SU-DHL-6 (cell line): ENCODE measurements at regions not wholly inside any gene's neighbourhood (a gene's known extent, or its start where the extent isn't known, plus 50 kb on each side); places are given as distances from the start of the nearest gene placed in this dataset.

Experiments used
- H2AFZ ChIP-seq: fragments of 200-600 bp; sonication (generic); 2 replicates; pipeline ENCODE4 v1.6.1; 2014; ENCODE audit warnings: low read depth, mild to moderate bottlenecking, moderate library complexity, mixed read lengths, antibody characterized with exemption, low read length; ENCODE audit not compliant: severe bottlenecking
- H3F3A ChIP-seq: fragments of 200-600 bp; shearing (Covaris generic); 2 replicates; pipeline ENCODE4 v1.6.0; 2016; ENCODE audit warnings: antibody characterized with exemption, mild to moderate bottlenecking; ENCODE audit not compliant: insufficient read depth
- H3K27ac ChIP-seq: fragments of 200-600 bp; sonication (generic); 2 replicates; pipeline ENCODE4 v1.5.1; 2016; ENCODE audit warnings: low read depth, mild to moderate bottlenecking, low read length, moderate library complexity, mixed read lengths
- H3K27me3 ChIP-seq: fragments of 200-600 bp; sonication (generic), shearing (Covaris generic); 2 replicates; pipeline ENCODE4 v1.6.0; 2014; ENCODE audit warnings: mild to moderate bottlenecking, low read length
- H3K36me3 ChIP-seq: fragments of 200-600 bp; sonication (generic); 2 replicates; pipeline ENCODE4 v1.6.1; 2014; ENCODE audit warnings: mild to moderate bottlenecking, low read length, mixed read lengths
- H3K4me2 ChIP-seq: fragments of 300-600, 200-600 bp; shearing (Covaris generic), sonication (generic); 2 replicates; pipeline ENCODE4 v1.6.0; 2014; ENCODE audit warnings: low read length, low read depth, mild to moderate bottlenecking; ENCODE audit not compliant: poor library complexity, severe bottlenecking
- H3K4me3 ChIP-seq: fragments of 200-600 bp; sonication (generic); 2 replicates; pipeline ENCODE4 v1.5.1; 2014; ENCODE audit warnings: antibody characterized with exemption, low read length, mild to moderate bottlenecking, mixed read lengths; ENCODE audit not compliant: insufficient read depth, poor library complexity, severe bottlenecking
- H3K79me2 ChIP-seq: fragments of 200-600 bp; sonication (generic); 2 replicates; pipeline ENCODE4 v1.6.1; 2014; ENCODE audit warnings: mild to moderate bottlenecking, low read length, moderate library complexity; ENCODE audit not compliant: insufficient read depth
- H3K9ac ChIP-seq: fragments of 200-600 bp; sonication (generic); 2 replicates; pipeline ENCODE4 v1.7.0; 2014; ENCODE audit warnings: mild to moderate bottlenecking, low read length
- H3K9me2 ChIP-seq: fragments of 200-600 bp; sonication (generic); replicated peaks from 2 replicates; pipeline ENCODE4 v1.6.1; 2014; ENCODE audit warnings: low read length; ENCODE audit not compliant: insufficient read depth
- H3K9me3 ChIP-seq: fragments of 200-600 bp; sonication (generic); 2 replicates; pipeline ENCODE4 v1.6.1; 2014; ENCODE audit warnings: low read length, mixed read lengths; ENCODE audit not compliant: insufficient read depth
- H4K20me1 ChIP-seq: fragments of 200-600 bp; sonication (generic); 2 replicates; pipeline ENCODE4 v1.6.1; 2014; ENCODE audit warnings: low read depth, mild to moderate bottlenecking, antibody characterized with exemption, low read length, moderate library complexity, mixed read lengths
- EZH2phosphoT487 ChIP-seq: fragments of 200-600 bp; sonication (generic), shearing (Covaris generic); conservative IDR thresholded peaks from 2 replicates; pipeline ENCODE4 v1.6.1; 2018; ENCODE audit warnings: mild to moderate bottlenecking, antibody characterized with exemption, low read length, moderate library complexity, mixed read lengths
- TF ChIP-seq, protein P1 (sequence below): fragments of 200-600 bp; sonication (generic); IDR thresholded peaks from one replicate; pipeline ENCODE4 v1.5.1; 2017; ENCODE audit warnings: antibody characterized with exemption, mild to moderate bottlenecking, low read length, moderate library complexity; ENCODE audit not compliant: insufficient read depth, poor library complexity, severe bottlenecking

DNA sequence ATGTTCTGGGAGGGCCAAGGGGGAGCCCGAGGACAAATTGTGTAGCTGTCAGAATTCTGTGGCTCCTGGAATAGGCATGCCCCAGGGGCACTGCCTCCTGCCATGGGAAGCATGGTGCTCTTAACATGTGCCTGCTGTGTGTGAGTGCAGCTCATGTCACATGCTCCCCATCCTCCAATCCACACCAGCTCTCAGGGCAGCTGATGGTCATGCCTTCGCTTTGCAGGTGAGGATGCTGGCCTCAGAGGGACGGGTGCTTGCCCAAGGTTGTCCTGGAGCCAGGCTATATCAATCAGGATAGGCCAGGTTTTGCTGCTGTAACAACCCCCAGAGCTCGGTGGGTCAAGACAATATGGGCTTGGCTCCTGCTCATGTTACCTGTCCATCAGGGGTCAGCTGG is 303.4 kb downstream of the RPS24 start:
- H3K9me2 ChIP-seq = no peaks in the 10 kb centered on the region
- H3K36me3 ChIP-seq = no peaks in the 10 kb centered on the region
- no peak overlapping the region for H3K27ac ChIP-seq
- TF ChIP-seq, protein P1, sequence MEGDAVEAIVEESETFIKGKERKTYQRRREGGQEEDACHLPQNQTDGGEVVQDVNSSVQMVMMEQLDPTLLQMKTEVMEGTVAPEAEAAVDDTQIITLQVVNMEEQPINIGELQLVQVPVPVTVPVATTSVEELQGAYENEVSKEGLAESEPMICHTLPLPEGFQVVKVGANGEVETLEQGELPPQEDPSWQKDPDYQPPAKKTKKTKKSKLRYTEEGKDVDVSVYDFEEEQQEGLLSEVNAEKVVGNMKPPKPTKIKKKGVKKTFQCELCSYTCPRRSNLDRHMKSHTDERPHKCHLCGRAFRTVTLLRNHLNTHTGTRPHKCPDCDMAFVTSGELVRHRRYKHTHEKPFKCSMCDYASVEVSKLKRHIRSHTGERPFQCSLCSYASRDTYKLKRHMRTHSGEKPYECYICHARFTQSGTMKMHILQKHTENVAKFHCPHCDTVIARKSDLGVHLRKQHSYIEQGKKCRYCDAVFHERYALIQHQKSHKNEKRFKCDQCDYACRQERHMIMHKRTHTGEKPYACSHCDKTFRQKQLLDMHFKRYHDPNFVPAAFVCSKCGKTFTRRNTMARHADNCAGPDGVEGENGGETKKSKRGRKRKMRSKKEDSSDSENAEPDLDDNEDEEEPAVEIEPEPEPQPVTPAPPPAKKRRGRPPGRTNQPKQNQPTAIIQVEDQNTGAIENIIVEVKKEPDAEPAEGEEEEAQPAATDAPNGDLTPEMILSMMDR = no peak
- TF ChIP-seq EZH2phosphoT487 = no peak
- H3K4me2 ChIP-seq = no peak overlapping the region
- no peaks in the 10 kb centered on the region for H3K9me3 ChIP-seq
- H3K27me3 ChIP-seq = no peaks in the 10 kb centered on the region
- H2AFZ ChIP-seq = no peak overlapping the region
- no peaks in the 10 kb centered on the region for H3F3A ChIP-seq
- H4K20me1 ChIP-seq = no peaks in the 10 kb centered on the region
- no peak overlapping the region for H3K4me3 ChIP-seq
- no peaks in the 10 kb centered on the region for H3K79me2 ChIP-seq
- no peak overlapping the region for H3K9ac ChIP-seq

DNA sequence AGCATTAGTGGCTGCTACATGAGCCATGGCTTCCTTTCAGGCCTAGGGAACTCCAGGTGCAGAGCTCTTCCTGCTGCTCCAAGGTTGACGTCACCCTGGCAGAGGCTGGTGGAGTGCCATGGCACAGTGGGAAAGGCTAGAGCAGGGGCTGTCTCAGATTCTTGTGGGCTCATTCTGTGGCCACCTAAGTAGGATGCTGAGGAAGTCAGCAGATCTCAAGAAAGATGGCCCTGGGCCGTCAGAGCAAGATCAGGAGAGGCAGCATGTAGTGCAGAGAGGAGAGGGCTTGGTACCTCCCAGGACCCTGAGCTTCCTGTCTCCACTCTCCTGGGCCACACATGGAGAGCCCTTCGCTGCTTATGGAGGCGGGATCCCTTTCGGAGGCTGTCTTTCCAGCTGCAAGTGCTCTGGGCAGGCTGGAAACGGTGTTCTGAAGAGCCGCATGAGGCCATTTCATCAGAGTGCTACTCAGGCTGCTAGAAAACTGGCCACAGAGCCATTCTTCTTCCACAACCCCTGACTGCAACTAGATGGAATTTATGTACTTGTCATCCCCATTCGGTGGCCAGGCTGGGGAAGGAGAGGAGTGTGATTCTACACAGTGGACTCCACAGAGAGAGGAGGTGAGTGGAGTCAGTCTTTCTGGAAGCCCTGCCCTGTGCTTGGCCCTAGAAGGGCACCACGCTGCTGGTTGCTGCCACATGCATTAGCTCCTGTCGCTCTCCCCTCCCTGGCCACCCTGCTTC is 304.2 kb downstream of the RPS24 start:
- no peak overlapping the region for H2AFZ ChIP-seq

DNA sequence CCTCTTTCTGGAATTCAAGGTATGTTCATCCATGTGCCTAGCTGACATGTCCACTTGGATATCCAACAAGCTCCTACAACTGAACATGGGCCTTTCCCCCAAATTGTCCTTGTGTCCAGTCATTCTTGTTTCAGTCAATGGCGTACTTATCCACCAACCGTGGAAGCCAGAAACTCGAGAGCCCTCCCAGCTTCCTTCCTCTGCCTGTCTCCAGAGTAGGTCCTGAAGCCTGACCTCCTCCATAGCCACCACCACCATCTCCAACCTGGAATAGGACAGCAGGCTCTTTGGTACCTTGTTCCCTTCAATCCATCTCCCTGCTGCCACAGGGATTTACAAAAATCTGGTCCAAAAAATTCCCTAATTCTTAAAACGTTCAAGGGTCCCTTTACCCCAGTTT is 305.1 kb downstream of the RPS24 start:
- Histone ChIP-seq H3K27ac (no peak overlapping the region), H2AFZ (no peak overlapping the region)
- TF ChIP-seq EZH2phosphoT487 = no peak
- TF ChIP-seq, protein P1 = no peak

More for the DNA sequence above, 304.2 kb downstream of the RPS24 start:
- Histone ChIP-seq H3K79me2 (no peaks in the 10 kb centered on the region), H3F3A (no peaks in the 10 kb centered on the region), H4K20me1 (no peaks in the 10 kb centered on the region), H3K27ac (no peak overlapping the region), H3K4me2 (no peak overlapping the region), H3K9me3 (no peaks in the 10 kb centered on the region), H3K4me3 (no peak overlapping the region), H3K9me2 (no peaks in the 10 kb centered on the region), H3K36me3 (no peaks in the 10 kb centered on the region), H3K9ac (no peak overlapping the region), H3K27me3 (no peaks in the 10 kb centered on the region)
- no peak for TF ChIP-seq EZH2phosphoT487

DNA sequence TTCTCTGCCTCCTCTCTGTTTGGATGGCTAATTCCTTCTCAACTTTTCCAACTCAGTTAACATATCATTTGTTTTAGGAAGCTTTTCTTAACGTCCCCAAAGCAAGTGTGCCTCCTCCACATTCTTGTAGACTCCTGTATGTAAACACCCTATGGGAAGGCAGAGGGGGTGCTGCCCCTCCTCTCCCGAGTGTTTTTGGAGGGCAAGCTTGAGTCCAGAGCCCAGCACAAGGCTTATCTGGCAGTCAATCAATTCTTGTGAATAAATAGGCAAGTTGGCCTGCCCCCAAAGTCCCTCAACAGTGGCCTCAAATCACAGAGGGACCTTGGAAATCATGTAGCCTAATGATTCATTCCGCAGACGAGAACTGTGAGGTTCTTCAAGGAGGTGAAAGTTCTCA is 305.6 kb downstream of the RPS24 start:
- H3K9ac ChIP-seq = no peak overlapping the region
- no peaks in the 10 kb centered on the region for H3K9me2 ChIP-seq
- H4K20me1 ChIP-seq = no peaks in the 10 kb centered on the region
- H3K36me3 ChIP-seq = no peaks in the 10 kb centered on the region
- no peaks in the 10 kb centered on the region for H3K27me3 ChIP-seq
- no peak overlapping the region for H3K4me2 ChIP-seq
- H3K79me2 ChIP-seq = no peaks in the 10 kb centered on the region
- TF ChIP-seq EZH2phosphoT487 = no peak
- TF ChIP-seq, protein P1 = no peak
- H2AFZ ChIP-seq = no peak overlapping the region
- H3F3A ChIP-seq = no peaks in the 10 kb centered on the region
- H3K9me3 ChIP-seq = no peaks in the 10 kb centered on the region
- H3K27ac ChIP-seq = no peak overlapping the region
- no peak overlapping the region for H3K4me3 ChIP-seq

More for the DNA sequence above, 305.1 kb downstream of the RPS24 start:
- no peaks in the 10 kb centered on the region for H3K9me2 ChIP-seq
- no peaks in the 10 kb centered on the region for H3K79me2 ChIP-seq
- no peaks in the 10 kb centered on the region for H4K20me1 ChIP-seq
- H3K9ac ChIP-seq = no peak overlapping the region
- H3K4me2 ChIP-seq = no peak overlapping the region
- no peak overlapping the region for H3K4me3 ChIP-seq
- no peaks in the 10 kb centered on the region for H3F3A ChIP-seq
- H3K9me3 ChIP-seq = no peaks in the 10 kb centered on the region
- H3K36me3 ChIP-seq = no peaks in the 10 kb centered on the region
- H3K27me3 ChIP-seq = no peaks in the 10 kb centered on the region
